DND-41 (cell line): ENCODE measurements at regions not wholly inside any gene's neighbourhood (a gene's known extent, or its start where the extent isn't known, plus 50 kb on each side); places are given as distances from the start of the nearest gene placed in this dataset.

Source experiments
- ATAC-seq: fragments of 200-7000 bp; cut with Tn5 transposase; 3 replicates; pipeline ENCODE4 v1.9.1; 2021; ENCODE audit warnings: low read depth; ENCODE audit not compliant: insufficient read depth
- DNase-seq: peaks from one replicate; pipeline ENCODE4 v3.0.0-alpha.2; 2020
- H2AFZ ChIP-seq: 2 replicates; pipeline ENCODE4 v1.6.0; 2012; ENCODE audit warnings: low read depth, low read length
- H3K27ac ChIP-seq: 2 replicates; pipeline ENCODE4 v1.5.1; 2012; ENCODE audit warnings: low read length, inconsistent platforms
- H3K27me3 ChIP-seq: fragments of 200-600 bp; sonication (generic); 2 replicates; pipeline ENCODE4 v1.6.0; 2012; ENCODE audit warnings: low read length, mild to moderate bottlenecking, inconsistent platforms; ENCODE audit not compliant: insufficient read depth, poor library complexity
- H3K36me3 ChIP-seq: 2 replicates; pipeline ENCODE4 v1.5.1; 2012; ENCODE audit warnings: low read length, inconsistent platforms; ENCODE audit not compliant: insufficient read depth
- H3K4me1 ChIP-seq: 2 replicates; pipeline ENCODE4 v1.5.1; 2012; ENCODE audit warnings: mild to moderate bottlenecking, low read length; ENCODE audit not compliant: insufficient read depth
- H3K4me2 ChIP-seq: 2 replicates; pipeline ENCODE4 v1.6.0; 2012; ENCODE audit warnings: mild to moderate bottlenecking, moderate library complexity, low read length, inconsistent platforms; ENCODE audit not compliant: insufficient read depth
- H3K4me3 ChIP-seq, 2 experiments: fragments of 200-600 bp in 1 of 2; shearing (Covaris generic) in 1 of 2; 2 replicates each; pipeline ENCODE4 v1.5.1; 2012 to 2016; ENCODE audit warnings: inconsistent platforms in 2 of 2, low read length in 2 of 2, mild to moderate bottlenecking in 2 of 2, low read depth in 1 of 2, moderate library complexity in 1 of 2
- H3K79me2 ChIP-seq: 2 replicates; pipeline ENCODE4 v1.6.0; 2012; ENCODE audit warnings: low read length, inconsistent platforms; ENCODE audit not compliant: insufficient read depth
- H3K9ac ChIP-seq: 2 replicates; pipeline ENCODE4 v1.6.0; 2012; ENCODE audit warnings: low read depth, mild to moderate bottlenecking, inconsistent platforms, low read length, moderate library complexity
- H3K9me3 ChIP-seq: 2 replicates; pipeline ENCODE4 v1.5.1; 2012; ENCODE audit warnings: low read length, moderate library complexity, mild to moderate bottlenecking, inconsistent platforms; ENCODE audit not compliant: insufficient read depth, severe bottlenecking
- H4K20me1 ChIP-seq: 2 replicates; pipeline ENCODE4 v1.6.0; 2012; ENCODE audit warnings: low read length; ENCODE audit not compliant: insufficient read depth
- EZH2 ChIP-seq: IDR thresholded peaks from 3 replicates; pipeline ENCODE4 v1.6.1; 2012; ENCODE audit warnings: borderline replicate concordance, low read depth, mild to moderate bottlenecking, moderate library complexity, low read length, inconsistent platforms; ENCODE audit not compliant: severe bottlenecking
- TF ChIP-seq, protein P1 (sequence below): IDR thresholded peaks from 2 replicates; pipeline ENCODE4 v1.5.1; 2012; ENCODE audit warnings: borderline replicate concordance, low read length, moderate library complexity, mild to moderate bottlenecking; ENCODE audit not compliant: poor library complexity, severe bottlenecking; ENCODE audit errors: extremely low read depth

DNA sequence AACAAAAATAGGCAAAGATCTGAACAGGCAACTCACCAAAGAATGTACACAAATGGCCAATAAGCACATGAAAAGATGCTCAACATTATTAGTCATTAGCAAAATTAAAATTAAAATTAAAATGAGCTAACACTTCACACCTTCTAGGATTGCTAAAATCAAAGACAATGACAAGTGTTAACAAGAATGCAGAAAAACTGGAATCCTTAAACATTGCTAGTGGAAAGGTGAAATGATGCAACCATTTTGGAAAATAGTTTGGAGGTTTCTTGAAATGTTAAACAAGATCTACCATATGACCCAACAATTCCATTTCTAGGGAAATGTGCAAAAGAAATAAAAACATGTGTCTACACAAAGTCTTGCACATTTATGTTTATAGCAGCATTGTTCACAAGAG lies 75.5 kb upstream of the DST start:
- Histone ChIP-seq H3K36me3 (no peaks in the 10 kb centered on the region), H4K20me1 (no peaks in the 10 kb centered on the region), H3K9me3 (no peaks in the 10 kb centered on the region), H3K27me3 (no peaks in the 10 kb centered on the region), H3K4me3 (no peak overlapping the region), H3K9ac (no peak overlapping the region), H3K4me1 (no peaks in the 10 kb centered on the region), H2AFZ (no peak overlapping the region), H3K4me2 (no peak overlapping the region), H3K79me2 (no peaks in the 10 kb centered on the region), H3K27ac (no peak overlapping the region)
- ATAC-seq = no peak
- DNase-seq = no peak
- TF ChIP-seq, protein P1, sequence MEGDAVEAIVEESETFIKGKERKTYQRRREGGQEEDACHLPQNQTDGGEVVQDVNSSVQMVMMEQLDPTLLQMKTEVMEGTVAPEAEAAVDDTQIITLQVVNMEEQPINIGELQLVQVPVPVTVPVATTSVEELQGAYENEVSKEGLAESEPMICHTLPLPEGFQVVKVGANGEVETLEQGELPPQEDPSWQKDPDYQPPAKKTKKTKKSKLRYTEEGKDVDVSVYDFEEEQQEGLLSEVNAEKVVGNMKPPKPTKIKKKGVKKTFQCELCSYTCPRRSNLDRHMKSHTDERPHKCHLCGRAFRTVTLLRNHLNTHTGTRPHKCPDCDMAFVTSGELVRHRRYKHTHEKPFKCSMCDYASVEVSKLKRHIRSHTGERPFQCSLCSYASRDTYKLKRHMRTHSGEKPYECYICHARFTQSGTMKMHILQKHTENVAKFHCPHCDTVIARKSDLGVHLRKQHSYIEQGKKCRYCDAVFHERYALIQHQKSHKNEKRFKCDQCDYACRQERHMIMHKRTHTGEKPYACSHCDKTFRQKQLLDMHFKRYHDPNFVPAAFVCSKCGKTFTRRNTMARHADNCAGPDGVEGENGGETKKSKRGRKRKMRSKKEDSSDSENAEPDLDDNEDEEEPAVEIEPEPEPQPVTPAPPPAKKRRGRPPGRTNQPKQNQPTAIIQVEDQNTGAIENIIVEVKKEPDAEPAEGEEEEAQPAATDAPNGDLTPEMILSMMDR = no peak
- TF ChIP-seq EZH2 = no peak

DNA sequence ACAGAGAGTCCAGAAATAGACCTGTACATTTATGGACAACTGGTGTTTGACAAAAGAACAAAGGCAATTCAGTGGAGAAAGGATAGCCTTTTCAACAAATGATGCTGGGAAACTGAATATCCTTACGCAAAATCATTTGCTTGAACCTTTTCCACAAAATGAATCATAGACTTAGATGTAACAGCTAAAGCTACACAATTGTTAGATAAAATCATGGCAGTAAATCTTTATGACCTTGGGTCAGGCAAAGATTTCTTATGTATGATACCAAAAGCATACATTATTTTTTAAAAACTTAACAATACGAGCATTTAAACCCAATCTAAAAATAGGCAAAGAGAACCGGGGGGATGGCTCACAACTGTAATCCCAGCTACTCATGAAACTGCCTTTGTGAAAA lies 73.5 kb upstream of the DST start:
- Histone ChIP-seq H3K27me3 (no peaks in the 10 kb centered on the region), H3K9ac (no peak overlapping the region), H3K36me3 (no peaks in the 10 kb centered on the region), H3K4me1 (no peaks in the 10 kb centered on the region), H2AFZ (no peak overlapping the region), H3K9me3 (no peaks in the 10 kb centered on the region), H3K4me2 (no peak overlapping the region), H3K27ac (no peak overlapping the region), H4K20me1 (no peaks in the 10 kb centered on the region), H3K79me2 (no peaks in the 10 kb centered on the region), H3K4me3 (no peak overlapping the region)
- ATAC-seq (no peak), DNase-seq (no peak)
- TF ChIP-seq EZH2 = no peak
- TF ChIP-seq, protein P1 = no peak

DNA sequence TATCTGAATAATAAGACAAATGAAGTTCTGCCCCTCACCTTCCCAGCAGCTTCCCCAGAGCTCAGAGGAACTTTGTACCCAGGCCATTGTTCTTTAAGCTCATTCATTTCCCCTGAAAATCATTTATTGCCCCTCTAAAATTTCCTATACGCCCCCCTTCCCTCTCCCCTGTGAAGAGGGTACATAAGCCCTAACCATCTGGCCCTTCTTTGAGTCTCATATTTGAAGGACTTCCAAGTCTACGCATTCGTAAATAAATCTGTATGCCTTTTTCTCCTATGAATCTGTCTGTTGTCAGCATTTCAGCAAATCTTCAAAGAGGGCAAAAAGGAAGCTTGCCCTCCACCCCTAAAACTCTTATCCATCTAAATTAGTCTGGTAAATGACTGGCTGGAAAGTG lies 73.1 kb upstream of the DST start:
- TF ChIP-seq, protein P1 = no peak
- TF ChIP-seq EZH2 = no peak
- no peak for DNase-seq
- Histone ChIP-seq H3K4me2 (no peak overlapping the region), H2AFZ (no peak overlapping the region), H3K4me3 (no peak overlapping the region), H3K27ac (no peak overlapping the region), H3K36me3 (no peaks in the 10 kb centered on the region), H3K79me2 (no peaks in the 10 kb centered on the region), H3K27me3 (no peaks in the 10 kb centered on the region), H3K9me3 (no peaks in the 10 kb centered on the region), H3K4me1 (no peaks in the 10 kb centered on the region), H4K20me1 (no peaks in the 10 kb centered on the region), H3K9ac (no peak overlapping the region)
- ATAC-seq = no peak

DNA sequence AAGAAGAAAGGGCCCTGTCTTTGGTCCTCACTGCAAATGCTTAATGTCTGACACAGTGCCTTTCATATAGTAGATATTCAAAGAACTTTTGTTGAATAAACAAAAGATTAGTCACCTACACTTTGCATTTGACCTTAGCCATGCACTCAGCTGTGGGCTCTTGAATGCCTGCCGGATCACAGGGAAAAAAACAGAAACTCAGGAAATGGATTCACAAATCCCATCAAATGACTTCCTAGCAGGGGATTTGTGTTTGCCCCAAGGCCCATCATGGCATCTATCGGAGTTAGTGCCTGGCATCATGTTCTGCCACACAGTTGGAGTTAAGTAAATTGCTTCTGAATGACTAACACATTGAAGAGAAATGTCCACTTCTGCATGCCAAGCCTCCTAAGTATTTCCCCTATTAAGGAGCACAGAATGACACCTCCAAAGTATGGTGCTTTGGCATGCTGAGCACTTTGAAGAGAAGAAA lies 72.3 kb upstream of the DST start:
- no peaks in the 10 kb centered on the region for H3K79me2 ChIP-seq
- H3K4me3 ChIP-seq = no peak overlapping the region
- H3K9ac ChIP-seq = no peak overlapping the region
- H2AFZ ChIP-seq = no peak overlapping the region
- DNase-seq (no peak), ATAC-seq (no peak)
- TF ChIP-seq, protein P1 = no peak
- no peak for TF ChIP-seq EZH2
- H3K9me3 ChIP-seq = no peaks in the 10 kb centered on the region
- no peaks in the 10 kb centered on the region for H3K4me1 ChIP-seq
- H3K4me2 ChIP-seq = no peak overlapping the region
- H4K20me1 ChIP-seq = no peaks in the 10 kb centered on the region
- H3K27ac ChIP-seq = no peak overlapping the region
- no peaks in the 10 kb centered on the region for H3K36me3 ChIP-seq
- no peaks in the 10 kb centered on the region for H3K27me3 ChIP-seq
